ENCODE measurements at regions not wholly inside any gene's neighbourhood (a gene's known extent, or its start where the extent isn't known, plus 50 kb on each side); places are given as distances from the start of the nearest gene placed in this dataset.
A peak's percentile ranks its signal among the peaks of the same experiment; 100 is the strongest.

GRCh38 chr7:32428546-32428945 lies 61.6 kb downstream of the LSM5 start:
- TF ChIP-seq CTCF (IDR thresholded peaks at IDR 0.05; ENCODE audit: extremely low read depth, missing control alignments): no peak
- no peak for DNase-seq (ENCODE audit: low spot score)

- peak; percentile 81 for DNase-seq (ENCODE audit: low spot score)
- TF ChIP-seq CTCF (IDR thresholded peaks at IDR 0.05; ENCODE audit: extremely low read depth, missing control alignments): no peak
Observed at GRCh38 chr7:32427769-32428291, 62.4 kb downstream of the LSM5 start.

- DNase-seq (ENCODE audit: low spot score): no peak
- no peak for TF ChIP-seq CTCF (IDR thresholded peaks at IDR 0.05; ENCODE audit: extremely low read depth, missing control alignments)
Observed at GRCh38 chr7:32416846-32417245, 73.3 kb downstream of the LSM5 start.

GRCh38 chr7:32415936-32416335 lies 74.2 kb downstream of the LSM5 start:
- DNase-seq (ENCODE audit: low spot score): no peak
- TF ChIP-seq CTCF (IDR thresholded peaks at IDR 0.05; ENCODE audit: extremely low read depth, missing control alignments): no peak

- DNase-seq (ENCODE audit: low spot score): no peak
- no peak for TF ChIP-seq CTCF (IDR thresholded peaks at IDR 0.05; ENCODE audit: extremely low read depth, missing control alignments)
Observed at GRCh38 chr7:32415519-32415918, 74.7 kb downstream of the LSM5 start.

GRCh38 chr7:32412471-32412870 lies 77.7 kb downstream of the LSM5 start:
- TF ChIP-seq CTCF (IDR thresholded peaks at IDR 0.05; ENCODE audit: extremely low read depth, missing control alignments): no peak
- no peak for DNase-seq (ENCODE audit: low spot score)

- TF ChIP-seq CTCF (IDR thresholded peaks at IDR 0.05; ENCODE audit: extremely low read depth, missing control alignments): no peak
- DNase-seq (ENCODE audit: low spot score): no peak
Observed at GRCh38 chr7:32410545-32410944, 79.6 kb downstream of the LSM5 start.

Data from GM20000 (cell line).